Suppressor macrophage treated with lipopolysaccharide for 4 hours (primary cell): ENCODE measurements at regions not wholly inside any gene's neighbourhood (a gene's known extent, or its start where the extent isn't known, plus 50 kb on each side); places are given as distances from the start of the nearest gene placed in this dataset.
"Not testable (repeated sequence)": the region's sequence is repeated elsewhere in the genome, so short reads cannot be mapped to it uniquely, and the experiment has no call there.

ENCODE experiments used
- DNase-seq: peaks from one replicate; pipeline ENCODE4 v3.0.0-alpha.2; 2020

GRCh38 chr2:216956820-216957493 is 97.1 kb upstream of the TNP1 start:
- no peak for DNase-seq

- DNase-seq = no peak
Observed at GRCh38 chr2:216951171-216951570, 91.3 kb upstream of the TNP1 start.

GRCh38 chr2:216950547-216950946 is 90.7 kb upstream of the TNP1 start:
- no peak for DNase-seq

DNA sequence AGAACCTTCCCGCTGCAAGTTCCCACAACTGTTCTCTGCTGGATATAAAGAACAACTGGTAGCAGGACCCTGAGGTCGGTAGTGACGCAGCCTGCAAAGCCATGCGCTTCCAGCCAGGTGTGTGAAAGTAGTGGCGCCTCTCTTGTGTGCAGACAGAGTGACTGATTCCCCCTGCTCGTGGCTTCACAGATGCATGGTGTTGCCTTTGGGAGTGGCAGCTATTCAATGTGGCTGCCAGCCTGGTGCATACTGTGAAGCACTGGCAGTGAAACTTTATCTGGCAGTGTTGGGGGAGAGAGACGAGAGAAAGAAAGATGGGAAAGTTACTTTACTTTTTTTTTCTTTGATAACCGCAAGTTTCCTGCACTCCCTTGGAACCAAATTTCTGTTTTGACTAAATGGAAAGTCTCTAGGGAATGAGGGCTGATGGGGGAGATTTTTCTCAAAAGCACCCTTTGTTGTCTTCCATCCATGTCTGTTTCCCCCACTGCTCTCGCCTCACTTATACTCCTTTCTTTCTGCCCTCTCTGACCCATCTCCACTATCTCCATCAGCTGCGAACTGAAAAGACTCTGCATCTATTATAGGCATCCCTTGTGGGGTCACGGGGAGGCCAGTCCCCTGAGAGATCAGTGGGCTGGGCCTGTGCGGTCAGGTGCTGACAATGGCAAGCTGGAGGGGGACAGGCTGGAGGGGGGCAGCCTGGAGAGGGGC is 90.0 kb upstream of the TNP1 start:
- no peak for DNase-seq

- DNase-seq = no peak
Observed at GRCh38 chr2:216947055-216947454, 87.2 kb upstream of the TNP1 start.

GRCh38 chr2:216944733-216945132 is 84.9 kb upstream of the TNP1 start:
- DNase-seq = no peak

- no peak for DNase-seq
Observed at GRCh38 chr2:216943109-216943508, 83.2 kb upstream of the TNP1 start.

GRCh38 chr2:216942465-216942864 is 82.6 kb upstream of the TNP1 start:
- no peak for DNase-seq

DNA sequence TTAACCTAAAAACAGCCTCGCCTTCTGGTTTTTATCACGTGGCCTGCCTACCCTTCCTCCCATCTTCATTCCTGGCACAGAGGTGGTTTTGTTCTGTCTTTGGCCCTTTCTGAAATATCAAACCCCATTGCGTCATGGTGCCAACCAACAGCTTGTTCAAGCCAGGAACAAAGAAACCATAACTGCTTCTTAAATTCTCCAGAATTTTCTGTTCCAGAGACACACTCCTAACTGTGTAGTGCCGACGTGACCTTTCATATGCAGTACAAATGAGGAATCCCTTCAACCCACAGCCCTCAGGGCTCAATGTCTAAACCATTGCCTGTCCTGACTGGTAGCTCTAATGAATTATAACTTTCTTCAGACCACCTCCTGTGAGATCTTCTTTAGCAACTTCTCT is 82.2 kb upstream of the TNP1 start:
- no peak for DNase-seq

- DNase-seq = no peak
Observed at GRCh38 chr2:216936954-216937357, 77.1 kb upstream of the TNP1 start.

DNA sequence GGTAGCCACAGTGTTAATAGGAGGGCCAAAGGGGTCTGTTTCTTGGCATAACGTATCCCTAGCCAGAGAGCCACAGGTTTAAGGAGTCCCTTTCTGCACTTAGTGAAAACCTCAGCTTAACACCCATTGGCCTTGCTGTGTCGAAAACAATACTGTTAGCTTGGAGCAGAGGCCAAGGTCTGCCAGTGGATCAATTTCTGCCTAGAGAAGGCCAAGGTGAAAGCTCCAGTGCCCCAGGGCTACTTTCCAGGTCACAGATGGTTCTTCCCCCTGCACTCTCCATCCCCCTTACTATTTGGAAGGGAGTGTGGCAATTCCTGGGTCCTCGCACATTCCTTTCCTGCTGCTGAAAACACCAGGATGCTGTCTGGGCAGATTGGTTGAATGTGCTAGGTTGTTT is 74.8 kb upstream of the TNP1 start:
- DNase-seq = no peak

DNA sequence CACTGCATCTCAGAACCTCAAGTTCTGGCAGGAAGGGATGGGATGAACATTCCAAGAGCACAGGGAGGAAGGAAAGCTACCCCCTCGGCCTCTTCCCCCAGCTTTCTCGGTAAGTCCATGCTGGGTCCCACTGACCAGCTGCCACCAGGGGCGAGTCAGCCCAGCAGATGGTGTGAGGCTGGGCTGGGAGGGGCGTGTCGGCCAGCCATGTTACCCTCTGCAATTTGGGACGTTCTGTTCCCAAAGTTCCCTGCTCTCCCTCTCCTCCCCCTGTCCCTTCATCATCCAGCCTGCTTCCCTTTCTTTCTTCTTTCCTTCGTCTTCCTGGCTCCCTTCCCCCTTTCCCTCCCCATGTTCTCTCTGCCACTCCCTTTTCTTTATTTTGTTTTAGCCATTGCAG is 74.3 kb upstream of the TNP1 start:
- no peak for DNase-seq

GRCh38 chr2:216932863-216933548 is 73.1 kb upstream of the TNP1 start:
- DNase-seq = no peak

DNA sequence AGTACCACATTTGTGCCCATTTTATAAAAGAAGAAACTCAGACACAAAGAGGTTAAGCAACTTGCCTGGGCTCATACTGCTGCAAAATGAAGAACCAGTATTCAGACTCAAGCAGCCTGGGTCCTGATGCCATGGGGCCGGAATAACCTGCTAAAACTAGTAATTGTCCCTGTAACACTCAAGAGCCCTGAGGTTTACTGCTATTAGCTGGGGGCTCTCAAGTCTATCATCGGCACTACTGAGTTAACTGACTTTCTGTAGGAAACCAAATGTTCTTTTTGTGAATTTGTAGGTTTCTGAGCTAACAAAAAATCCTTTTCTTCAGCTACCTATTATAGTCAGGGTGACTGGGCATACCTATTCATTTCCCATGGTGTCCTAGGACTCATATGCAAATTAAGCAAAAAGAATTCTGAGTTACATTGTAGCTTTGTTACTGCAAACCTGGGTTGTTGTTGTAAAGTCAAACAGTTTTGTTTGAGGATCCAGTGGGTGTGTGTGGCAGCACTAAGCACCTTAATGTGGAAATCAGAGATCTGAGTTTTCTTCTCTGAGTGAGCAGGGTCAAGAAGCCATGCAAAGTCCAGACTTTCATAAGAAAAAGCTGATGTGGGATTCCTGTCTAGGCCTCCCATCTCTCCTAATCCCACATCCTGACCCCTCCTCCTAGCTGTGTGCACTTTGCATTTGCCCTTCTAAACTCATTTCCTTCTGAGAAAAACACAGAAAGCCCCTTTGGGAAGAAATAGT is 72.4 kb upstream of the TNP1 start:
- no peak for DNase-seq

- no peak for DNase-seq
Observed at GRCh38 chr2:216930716-216931115, 70.9 kb upstream of the TNP1 start.

DNA sequence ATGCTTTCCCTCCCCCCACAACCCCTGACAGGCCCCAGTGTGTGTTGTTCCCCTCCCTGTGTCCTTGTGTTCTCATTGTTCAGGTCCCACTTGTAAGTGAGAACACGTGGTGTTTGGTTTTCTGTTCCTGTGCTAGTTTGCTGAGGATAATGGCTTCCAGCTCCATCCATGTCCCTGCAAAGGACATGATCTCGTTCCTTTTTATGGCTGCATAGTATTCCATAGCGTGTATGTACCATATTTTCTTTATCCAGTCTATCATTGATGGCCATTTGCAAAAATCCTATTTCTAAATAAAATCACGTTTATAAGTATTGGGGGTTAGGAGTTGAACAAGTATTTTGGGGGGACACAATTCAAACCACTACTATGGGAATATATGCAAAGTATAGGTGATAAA is 69.5 kb upstream of the TNP1 start:
- DNase-seq = not testable (repeated sequence)

GRCh38 chr2:216927163-216927562 is 67.3 kb upstream of the TNP1 start:
- no peak for DNase-seq

DNA sequence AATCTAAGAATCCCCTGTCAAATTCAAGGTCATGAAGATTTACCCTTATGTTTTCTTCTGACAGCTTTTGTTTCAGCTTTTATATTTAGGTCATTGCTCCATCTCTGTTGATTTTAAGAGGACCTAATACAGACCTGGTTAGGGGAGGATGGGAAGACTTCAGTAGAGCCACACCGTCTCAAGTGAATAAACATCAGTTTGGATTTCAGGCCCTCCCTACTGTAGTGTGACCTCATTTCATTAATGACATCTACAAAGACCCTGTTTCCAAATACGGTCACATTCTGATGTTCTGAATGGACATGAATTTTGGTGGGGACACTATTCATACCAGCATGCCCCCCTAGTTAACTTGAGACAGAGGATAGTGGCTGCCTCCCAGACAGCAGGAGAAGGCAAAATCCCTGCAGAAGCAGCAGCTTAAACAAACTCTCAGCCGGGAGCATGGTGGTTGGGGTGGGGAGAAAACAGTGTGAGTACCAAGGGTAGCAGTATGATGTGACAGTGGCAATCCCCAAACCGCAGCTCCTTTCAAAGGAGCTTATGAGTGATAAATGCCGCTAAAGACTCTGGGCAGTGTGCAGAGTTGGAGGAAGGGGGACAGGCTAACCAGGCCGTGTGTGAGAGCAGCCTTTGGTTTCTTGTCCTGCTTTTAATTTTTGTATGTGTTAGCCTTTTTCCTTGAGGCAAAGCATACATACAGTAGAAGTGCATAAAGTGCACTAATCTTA is 65.9 kb upstream of the TNP1 start:
- no peak for DNase-seq

DNA sequence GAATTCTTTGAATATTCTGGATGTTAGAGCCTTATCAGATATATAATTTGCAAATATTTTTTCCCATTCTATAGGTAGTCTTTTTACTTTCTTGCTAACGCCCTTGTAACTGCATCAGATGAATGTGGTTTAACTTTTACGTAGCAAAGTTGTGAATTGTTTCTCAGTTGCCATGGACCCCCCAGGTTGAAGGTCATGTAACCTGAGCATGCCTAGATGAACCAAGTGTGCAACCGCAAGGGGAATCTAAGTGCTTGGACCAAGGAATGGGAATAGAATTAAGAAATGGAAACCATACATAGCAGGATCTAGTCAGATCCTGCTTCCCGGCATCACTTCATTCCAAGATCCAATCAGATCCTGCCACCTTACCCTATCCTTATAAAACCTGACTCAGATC is 65.1 kb upstream of the TNP1 start:
- DNase-seq = no peak

GRCh38 chr2:216923706-216924105 is 63.8 kb upstream of the TNP1 start:
- DNase-seq = no peak

DNA sequence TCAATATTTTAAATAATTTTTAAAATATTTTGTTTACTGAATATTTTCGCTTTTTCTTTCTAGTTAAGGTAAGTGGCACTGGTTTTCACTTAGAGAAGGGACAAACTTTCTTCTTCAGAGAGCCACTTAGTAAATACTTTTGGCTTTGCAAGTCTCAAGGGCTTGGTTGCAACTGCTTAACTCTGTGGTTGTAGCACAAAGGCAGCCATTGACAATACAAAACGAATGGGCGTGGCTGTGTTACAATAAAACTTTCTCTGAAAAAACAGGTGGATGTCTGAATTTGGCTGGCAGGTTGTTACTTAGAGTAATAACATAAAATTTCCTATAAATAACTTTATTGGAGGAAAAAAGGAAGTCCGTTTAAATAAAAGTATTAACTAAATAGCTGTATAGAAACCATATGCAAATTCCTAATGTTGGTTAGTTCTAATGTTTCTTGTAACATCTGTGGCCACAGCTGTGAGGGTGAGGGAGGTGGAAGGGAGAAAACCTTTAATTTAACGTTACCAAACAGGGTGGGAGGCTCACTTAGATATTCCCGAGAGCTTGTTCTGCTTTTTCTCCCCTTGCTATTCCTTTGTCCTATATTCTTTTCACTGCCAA is 62.4 kb upstream of the TNP1 start:
- DNase-seq = no peak

DNA sequence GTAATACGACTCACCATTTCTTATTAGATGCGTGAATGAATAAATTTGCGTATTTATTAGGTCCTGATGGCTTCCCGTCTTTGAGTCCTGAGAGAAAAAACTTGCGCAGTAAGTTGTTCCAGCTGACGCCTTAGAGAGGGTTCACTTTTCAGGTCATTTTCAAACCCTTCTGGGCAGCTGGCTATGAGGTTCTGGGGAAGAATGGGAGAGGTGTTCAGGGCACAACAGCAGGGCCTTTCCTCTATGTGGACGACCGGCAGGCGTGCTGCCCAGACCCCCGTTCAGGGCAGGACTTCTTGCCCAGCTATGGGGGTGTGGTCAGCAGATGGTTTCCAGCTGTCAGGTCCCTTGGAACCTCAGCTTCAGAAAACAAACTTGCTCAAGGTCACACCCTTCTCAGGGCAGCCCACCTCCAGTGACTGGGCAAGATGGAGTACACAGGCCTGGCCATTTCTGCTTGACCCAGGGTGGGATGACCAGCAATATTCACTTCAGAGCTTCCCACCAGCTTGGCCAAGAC is 61.1 kb upstream of the TNP1 start:
- DNase-seq = no peak
